H9 (cell line): ENCODE measurements at regions not wholly inside any gene's neighbourhood (a gene's known extent, or its start where the extent isn't known, plus 50 kb on each side); places are given as distances from the start of the nearest gene placed in this dataset.

Experiments used
- DNase-seq: peaks from one replicate; pipeline ENCODE4 v3.0.0-alpha.2; 2017
- H2AFZ ChIP-seq: one replicate; pipeline ENCODE4 v1.6.1; 2013; ENCODE audit warnings: mild to moderate bottlenecking, low read length, control low read depth, moderate library complexity
- H2AK5ac ChIP-seq: 2 replicates; pipeline ENCODE4 v1.6.1; 2013; ENCODE audit warnings: low read length, control low read depth, mixed read lengths; ENCODE audit not compliant: insufficient read length
- H2BK120ac ChIP-seq: one replicate; pipeline ENCODE4 v1.6.1; 2013; ENCODE audit warnings: low read depth, mild to moderate bottlenecking, low read length, control low read depth, inconsistent platforms; ENCODE audit not compliant: poor library complexity, severe bottlenecking
- H2BK12ac ChIP-seq: 2 replicates; pipeline ENCODE4 v1.6.1; 2013; ENCODE audit warnings: low read length, control low read depth, mixed read lengths, low read depth; ENCODE audit not compliant: insufficient read length
- H2BK15ac ChIP-seq: 2 replicates; pipeline ENCODE4 v1.6.1; 2013; ENCODE audit warnings: low read depth, low read length, control low read depth
- H2BK20ac ChIP-seq: one replicate; pipeline ENCODE4 v1.6.1; 2013; ENCODE audit warnings: low read depth, mild to moderate bottlenecking, low read length, control low read depth, inconsistent platforms; ENCODE audit not compliant: poor library complexity, severe bottlenecking
- H2BK5ac ChIP-seq: 2 replicates; pipeline ENCODE4 v1.6.1; 2013; ENCODE audit warnings: low read length, control low read depth, mixed read lengths; ENCODE audit not compliant: insufficient read length
- H3K14ac ChIP-seq: 2 replicates; pipeline ENCODE4 v1.6.1; 2013; ENCODE audit warnings: low read length, control low read depth; ENCODE audit not compliant: insufficient read depth
- H3K18ac ChIP-seq: 2 replicates; pipeline ENCODE4 v1.6.1; 2013; ENCODE audit warnings: low read depth, mild to moderate bottlenecking, mixed read lengths, low read length, control low read depth; ENCODE audit not compliant: insufficient read length
- H3K23ac ChIP-seq: 2 replicates; pipeline ENCODE4 v1.6.1; 2013; ENCODE audit warnings: low read length, control low read depth, mixed read lengths, low read depth; ENCODE audit not compliant: insufficient read length
- H3K23me2 ChIP-seq: 2 replicates; pipeline ENCODE4 v1.6.1; 2013; ENCODE audit warnings: low read depth, mild to moderate bottlenecking, mixed read lengths, low read length, control low read depth; ENCODE audit not compliant: insufficient read length, poor library complexity, severe bottlenecking
- H3K27ac ChIP-seq: 2 replicates; pipeline ENCODE4 v1.5.1; 2013; ENCODE audit warnings: low read length, control low read depth, mixed read lengths, low read depth; ENCODE audit not compliant: insufficient read length
- H3K27me3 ChIP-seq: 2 replicates; pipeline ENCODE4 v1.6.1; 2013; ENCODE audit warnings: low read length, control low read depth, inconsistent platforms; ENCODE audit not compliant: insufficient read depth
- H3K4ac ChIP-seq: 2 replicates; pipeline ENCODE4 v1.6.1; 2013; ENCODE audit warnings: low read depth, mild to moderate bottlenecking, control low read depth, inconsistent platforms, low read length, moderate library complexity
- H3K4me1 ChIP-seq: 2 replicates; pipeline ENCODE4 v1.6.1; 2013; ENCODE audit warnings: low read length, control low read depth, inconsistent platforms; ENCODE audit not compliant: insufficient read depth
- H3K4me2 ChIP-seq: 2 replicates; pipeline ENCODE4 v1.6.1; 2013; ENCODE audit warnings: low read length, control low read depth, mixed read lengths; ENCODE audit not compliant: insufficient read length, insufficient read depth
- H3K56ac ChIP-seq: 2 replicates; pipeline ENCODE4 v1.6.1; 2013; ENCODE audit warnings: low read depth, mild to moderate bottlenecking, mixed read lengths, low read length, control low read depth; ENCODE audit not compliant: insufficient read length
- H3K79me1 ChIP-seq: 2 replicates; pipeline ENCODE4 v1.6.1; 2013; ENCODE audit warnings: low read depth, mild to moderate bottlenecking, moderate library complexity, low read length, control low read depth, inconsistent platforms; ENCODE audit not compliant: insufficient read depth, poor library complexity, severe bottlenecking
- H3K79me2 ChIP-seq: 2 replicates; pipeline ENCODE4 v1.6.1; 2013; ENCODE audit warnings: low read length, control low read depth, inconsistent platforms; ENCODE audit not compliant: insufficient read depth
- H3K9ac ChIP-seq: 2 replicates; pipeline ENCODE4 v1.6.1; 2013; ENCODE audit warnings: low read length, control low read depth, mixed read lengths; ENCODE audit not compliant: insufficient read length; ENCODE audit errors: extremely low read depth
- H3K9me3 ChIP-seq: one replicate; pipeline ENCODE4 v1.6.1; 2013; ENCODE audit warnings: low read depth, low read length, inconsistent platforms; ENCODE audit not compliant: control insufficient read depth
- H3T11ph ChIP-seq: one replicate; pipeline ENCODE4 v1.6.1; 2013; ENCODE audit warnings: mild to moderate bottlenecking, low read length, control low read depth, inconsistent platforms
- H4K20me1 ChIP-seq: one replicate; pipeline ENCODE4 v1.6.1; 2013; ENCODE audit not compliant: control insufficient read depth, insufficient read length, insufficient read depth
- H4K5ac ChIP-seq: 2 replicates; pipeline ENCODE4 v1.6.1; 2013; ENCODE audit warnings: low read depth, mild to moderate bottlenecking, mixed read lengths, low read length, control low read depth; ENCODE audit not compliant: insufficient read length
- H4K8ac ChIP-seq: replicated peaks from 2 replicates; pipeline ENCODE4 v1.6.1; 2013; ENCODE audit warnings: low read length, control low read depth, mixed read lengths, low read depth; ENCODE audit not compliant: insufficient read length
- H4K91ac ChIP-seq: 2 replicates; pipeline ENCODE4 v1.6.1; 2013; ENCODE audit warnings: low read depth, mild to moderate bottlenecking, moderate library complexity, mixed read lengths, low read length, control low read depth; ENCODE audit not compliant: insufficient read length
- H3K27ac Mint-ChIP-seq, 3 experiments: 2 replicates in 2 of 3; 3 replicates in 1 of 3; pipeline ENCODE4 v1.8.0; 2020 to 2021; ENCODE audit warnings: mixed read lengths in 3 of 3, mild to moderate bottlenecking in 1 of 3, moderate library complexity in 1 of 3
- H3K27me3 Mint-ChIP-seq: 2 replicates; pipeline ENCODE4 v1.8.0; 2021; ENCODE audit warnings: low read depth, mild to moderate bottlenecking, moderate library complexity, mixed read lengths
- H3K36me3 Mint-ChIP-seq, 3 experiments: 2 replicates in 2 of 3; 3 replicates in 1 of 3; pipeline ENCODE4 v1.8.0; 2020 to 2021; ENCODE audit warnings: low read depth in 3 of 3, mixed read lengths in 3 of 3; ENCODE audit not compliant: insufficient read depth in 1 of 3
- H3K4me1 Mint-ChIP-seq, 2 experiments: 2 replicates each; pipeline ENCODE4 v1.8.0; 2020; ENCODE audit warnings: mixed read lengths in 2 of 2
- H3K4me3 Mint-ChIP-seq, 2 experiments: 2 replicates in 1 of 2; 3 replicates in 1 of 2; pipeline ENCODE4 v1.8.0; 2020 to 2021; ENCODE audit warnings: mild to moderate bottlenecking in 2 of 2, mixed read lengths in 2 of 2, moderate library complexity in 1 of 2
- H3K9me3 Mint-ChIP-seq, 2 experiments: 2 replicates in 1 of 2; 3 replicates in 1 of 2; pipeline ENCODE4 v1.8.0; 2020; ENCODE audit warnings: mild to moderate bottlenecking in 2 of 2, mixed read lengths in 2 of 2, moderate library complexity in 1 of 2
- CTCF ChIP-seq: fragments of 200-600 bp; sonication (generic); conservative IDR thresholded peaks from 3 replicates; pipeline ENCODE4 v1.8.0; 2021; ENCODE audit warnings: antibody characterized with exemption, mild to moderate bottlenecking
- WGBS: extraction: QIAGEN DNeasy Blood & Tissue Kit; methylation state at CpG from one replicate; pipeline ENCODE4 v1.1.7; 2013; ENCODE audit warnings: missing lambda C conversion rate, low lambda C conversion rate, mixed read lengths; ENCODE audit not compliant: insufficient read length; ENCODE audit errors: extremely low coverage; 5-methylcytosine and 5-hydroxymethylcytosine counted together

- Histone ChIP-seq H3T11ph (no peak overlapping the region), H4K20me1 (no peaks in the 10 kb centered on the region), H3K56ac (no peak overlapping the region), H3K18ac (no peak overlapping the region), H4K91ac (no peak overlapping the region), H2BK5ac (no peak overlapping the region), H2BK120ac (no peak overlapping the region), H3K9me3 (no peaks in the 10 kb centered on the region), H3K9ac (no peak overlapping the region), H3K23me2 (no peaks in the 10 kb centered on the region), H3K23ac (no peak overlapping the region), H3K14ac (no peak overlapping the region), H2AFZ (no peak overlapping the region), H3K4me1 (no peaks in the 10 kb centered on the region), H3K79me2 (no peaks in the 10 kb centered on the region), H3K4me2 (no peak overlapping the region), H4K5ac (no peak overlapping the region), H2BK15ac (no peak overlapping the region), H2BK12ac (no peak overlapping the region), H4K8ac (no peak overlapping the region), H2AK5ac (no peak overlapping the region), H3K4ac (no peak overlapping the region), H3K27ac (no peak overlapping the region), H3K79me1 (no peaks in the 10 kb centered on the region), H2BK20ac (no peak overlapping the region), H3K27me3 (no peaks in the 10 kb centered on the region)
- DNase-seq: no peak
- no CpG with 5 or more reads among the region's 2 CpGs for WGBS
- no peak for TF ChIP-seq CTCF
- Mint-ChIP-seq H3K27ac (no peak overlapping the region), H3K4me1 (no peaks in the 10 kb centered on the region), H3K36me3 (no peaks in the 10 kb centered on the region; a peak in 1 of 7 replicates), H3K9me3 (no peaks in the 10 kb centered on the region), H3K27me3 (peaks cover 2% of the 10 kb centered on the region; the same call in 1 of the 2 replicates), H3K4me3 (no peak overlapping the region)
These were observed 336.2 kb upstream of the IL12A start for GRCh38 chr3:159652452-159652851.
